MM.1S (cell line): ENCODE measurements at regions not wholly inside any gene's neighbourhood (a gene's known extent, or its start where the extent isn't known, plus 50 kb on each side); places are given as distances from the start of the nearest gene placed in this dataset.

Experiments used
- EZH2 ChIP-seq: fragments of 300-600 bp; sonication (generic); optimal IDR thresholded peaks from 2 replicates; pipeline ENCODE3; 2017; ENCODE audit warnings: low read depth, mild to moderate bottlenecking, antibody characterized with exemption, low read length, mixed read lengths
- EZH2phosphoT487 ChIP-seq: fragments of 300-600 bp; sonication (generic); IDR thresholded peaks from 2 replicates; pipeline ENCODE4 v1.6.1; 2018; ENCODE audit warnings: antibody characterized with exemption, low read length
- TF ChIP-seq, protein P1 (sequence below): fragments of 300-600 bp; sonication (generic); IDR thresholded peaks from 2 replicates; pipeline ENCODE4 v1.5.1; 2016; ENCODE audit warnings: antibody characterized with exemption, low read length, mixed read lengths

DNA sequence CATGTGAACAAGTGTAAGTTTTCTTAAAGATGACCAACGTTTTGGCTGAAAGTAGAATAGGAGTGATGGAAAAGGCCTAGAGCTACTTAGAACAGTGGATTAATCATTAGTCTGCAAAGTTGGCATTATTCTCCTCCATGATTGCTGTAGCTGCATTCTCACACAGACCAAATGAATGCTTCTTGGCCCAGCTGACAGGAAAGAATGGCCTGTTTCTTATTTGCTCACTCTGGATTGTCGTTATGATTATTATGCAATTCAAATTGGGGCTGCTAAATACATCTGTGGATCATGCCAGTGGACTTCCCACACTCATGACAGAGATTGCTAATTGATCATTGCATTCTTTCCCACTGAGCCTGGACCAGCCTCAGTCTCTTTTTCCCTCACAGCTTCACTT, 285.0 kb downstream of the STIM2 start:
- TF ChIP-seq, protein P1, sequence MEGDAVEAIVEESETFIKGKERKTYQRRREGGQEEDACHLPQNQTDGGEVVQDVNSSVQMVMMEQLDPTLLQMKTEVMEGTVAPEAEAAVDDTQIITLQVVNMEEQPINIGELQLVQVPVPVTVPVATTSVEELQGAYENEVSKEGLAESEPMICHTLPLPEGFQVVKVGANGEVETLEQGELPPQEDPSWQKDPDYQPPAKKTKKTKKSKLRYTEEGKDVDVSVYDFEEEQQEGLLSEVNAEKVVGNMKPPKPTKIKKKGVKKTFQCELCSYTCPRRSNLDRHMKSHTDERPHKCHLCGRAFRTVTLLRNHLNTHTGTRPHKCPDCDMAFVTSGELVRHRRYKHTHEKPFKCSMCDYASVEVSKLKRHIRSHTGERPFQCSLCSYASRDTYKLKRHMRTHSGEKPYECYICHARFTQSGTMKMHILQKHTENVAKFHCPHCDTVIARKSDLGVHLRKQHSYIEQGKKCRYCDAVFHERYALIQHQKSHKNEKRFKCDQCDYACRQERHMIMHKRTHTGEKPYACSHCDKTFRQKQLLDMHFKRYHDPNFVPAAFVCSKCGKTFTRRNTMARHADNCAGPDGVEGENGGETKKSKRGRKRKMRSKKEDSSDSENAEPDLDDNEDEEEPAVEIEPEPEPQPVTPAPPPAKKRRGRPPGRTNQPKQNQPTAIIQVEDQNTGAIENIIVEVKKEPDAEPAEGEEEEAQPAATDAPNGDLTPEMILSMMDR = no peak
- TF ChIP-seq EZH2phosphoT487 (no peak), EZH2 (no peak)
